Smooth muscle cell (in vitro differentiated cells): ENCODE measurements at regions not wholly inside any gene's neighbourhood (a gene's known extent, or its start where the extent isn't known, plus 50 kb on each side); places are given as distances from the start of the nearest gene placed in this dataset.
"Not testable (repeated sequence)": the region's sequence is repeated elsewhere in the genome, so short reads cannot be mapped to it uniquely, and the experiment has no call there.

ENCODE experiments used
- DNase-seq: peaks from one replicate; lab custom pipeline; 2025; ENCODE audit not compliant: unreplicated experiment; lab: John Stamatoyannopoulos, UW
- H2AFZ ChIP-seq: fragments of 200-600 bp; sonication (generic); 2 replicates; pipeline ENCODE4 v1.6.0; 2016; ENCODE audit warnings: antibody characterized with exemption, low read depth, mild to moderate bottlenecking
- H3F3A ChIP-seq: fragments of 200-600 bp; sonication (generic); 2 replicates; pipeline ENCODE4 v1.6.0; 2017; ENCODE audit warnings: antibody characterized with exemption, low read depth
- H3K27ac ChIP-seq: fragments of 200-600 bp; sonication (generic); 2 replicates; pipeline ENCODE4 v1.5.1; 2016; ENCODE audit warnings: low read depth, mild to moderate bottlenecking
- H3K27me3 ChIP-seq: fragments of 200-600 bp; sonication (generic); 2 replicates; pipeline ENCODE4 v1.6.1; 2016; ENCODE audit warnings: low read depth, mild to moderate bottlenecking
- H3K36me3 ChIP-seq: fragments of 200-600 bp; sonication (generic); 2 replicates; pipeline ENCODE4 v1.5.1; 2016; ENCODE audit warnings: low read depth
- H3K4me1 ChIP-seq: fragments of 200-600 bp; sonication (generic); 2 replicates; pipeline ENCODE4 v1.5.1; 2016; ENCODE audit warnings: low read depth
- H3K4me2 ChIP-seq: fragments of 200-600 bp; sonication (generic); 2 replicates; pipeline ENCODE4 v1.6.0; 2016; ENCODE audit warnings: mild to moderate bottlenecking
- H3K4me3 ChIP-seq: fragments of 200-600 bp; sonication (generic); 2 replicates; pipeline ENCODE4 v1.5.1; 2016; ENCODE audit warnings: mild to moderate bottlenecking
- H3K79me2 ChIP-seq: fragments of 200-600 bp; sonication (generic); 2 replicates; pipeline ENCODE4 v1.6.0; 2016; ENCODE audit warnings: low read depth, mild to moderate bottlenecking
- H3K9ac ChIP-seq: fragments of 200-600 bp; sonication (generic); 2 replicates; pipeline ENCODE4 v1.6.0; 2016; ENCODE audit warnings: low read depth
- H3K9me3 ChIP-seq: fragments of 200-600 bp; sonication (generic); replicated peaks from 2 replicates; pipeline ENCODE4 v1.5.1; 2016; ENCODE audit warnings: low read depth
- H4K20me1 ChIP-seq: fragments of 200-600 bp; sonication (generic); 2 replicates; pipeline ENCODE4 v1.6.0; 2016; ENCODE audit warnings: low read depth
- WGBS: methylation state at CpG from one replicate; pipeline ENCODE4 v1.1.7; 2016; ENCODE audit warnings: low lambda C conversion rate; 5-methylcytosine and 5-hydroxymethylcytosine counted together
- TF ChIP-seq, protein P1 (sequence below): fragments of 200-600 bp; sonication (generic); IDR thresholded peaks from 2 replicates; pipeline ENCODE4 v1.5.1; 2017; ENCODE audit warnings: borderline replicate concordance, mild to moderate bottlenecking, antibody characterized with exemption; ENCODE audit not compliant: insufficient read depth, poor library complexity, severe bottlenecking

DNA sequence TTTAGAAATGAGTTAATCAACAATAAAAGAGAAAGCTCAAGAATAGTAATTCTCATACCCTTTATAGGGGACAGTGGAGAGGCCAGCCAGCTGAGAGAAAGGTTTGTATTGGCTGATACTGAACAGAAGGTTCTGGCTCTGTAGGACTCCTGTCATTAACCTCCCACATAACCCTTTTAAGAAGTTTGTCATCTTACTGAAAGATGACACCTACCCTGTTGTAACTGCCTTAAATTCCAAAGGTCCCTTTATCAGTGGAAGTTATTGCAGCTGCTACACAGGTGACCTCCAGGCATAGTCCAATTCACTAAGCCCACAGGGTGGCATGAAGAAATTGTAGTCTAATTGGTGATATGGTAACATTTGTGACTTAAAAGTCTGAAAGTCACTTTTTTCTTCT lies 790.1 kb downstream of the TENT5A start:
- TF ChIP-seq, protein P1, sequence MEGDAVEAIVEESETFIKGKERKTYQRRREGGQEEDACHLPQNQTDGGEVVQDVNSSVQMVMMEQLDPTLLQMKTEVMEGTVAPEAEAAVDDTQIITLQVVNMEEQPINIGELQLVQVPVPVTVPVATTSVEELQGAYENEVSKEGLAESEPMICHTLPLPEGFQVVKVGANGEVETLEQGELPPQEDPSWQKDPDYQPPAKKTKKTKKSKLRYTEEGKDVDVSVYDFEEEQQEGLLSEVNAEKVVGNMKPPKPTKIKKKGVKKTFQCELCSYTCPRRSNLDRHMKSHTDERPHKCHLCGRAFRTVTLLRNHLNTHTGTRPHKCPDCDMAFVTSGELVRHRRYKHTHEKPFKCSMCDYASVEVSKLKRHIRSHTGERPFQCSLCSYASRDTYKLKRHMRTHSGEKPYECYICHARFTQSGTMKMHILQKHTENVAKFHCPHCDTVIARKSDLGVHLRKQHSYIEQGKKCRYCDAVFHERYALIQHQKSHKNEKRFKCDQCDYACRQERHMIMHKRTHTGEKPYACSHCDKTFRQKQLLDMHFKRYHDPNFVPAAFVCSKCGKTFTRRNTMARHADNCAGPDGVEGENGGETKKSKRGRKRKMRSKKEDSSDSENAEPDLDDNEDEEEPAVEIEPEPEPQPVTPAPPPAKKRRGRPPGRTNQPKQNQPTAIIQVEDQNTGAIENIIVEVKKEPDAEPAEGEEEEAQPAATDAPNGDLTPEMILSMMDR = no peak
- Histone ChIP-seq H3K27ac (no peak overlapping the region), H3K36me3 (no peaks in the 10 kb centered on the region), H3K79me2 (no peaks in the 10 kb centered on the region), H3K27me3 (no peaks in the 10 kb centered on the region), H3K9ac (no peak overlapping the region), H4K20me1 (no peaks in the 10 kb centered on the region), H3K9me3 (no peaks in the 10 kb centered on the region), H3K4me3 (no peak overlapping the region), H3K4me1 (peaks cover 8% of the 10 kb centered on the region), H2AFZ (no peak overlapping the region), H3K4me2 (no peak overlapping the region), H3F3A (no peaks in the 10 kb centered on the region)
- no peak for DNase-seq

DNA sequence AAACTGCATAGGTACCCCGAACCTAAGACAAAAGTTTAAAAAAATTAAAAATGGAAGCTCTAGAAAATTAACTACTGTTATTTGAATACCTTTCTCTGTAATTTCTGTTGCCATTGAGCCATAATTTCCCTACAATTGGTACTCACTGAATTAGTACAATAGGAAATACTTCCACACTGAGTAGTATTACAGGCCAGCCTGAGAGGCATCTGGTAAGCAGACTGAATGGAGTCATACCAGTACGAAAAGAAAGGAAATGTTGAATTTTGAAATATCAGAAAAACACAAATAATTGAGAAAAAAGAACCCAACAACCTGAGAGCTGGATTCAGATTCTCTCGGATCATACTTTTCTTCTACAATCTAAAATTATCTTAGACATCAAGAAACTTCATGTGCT lies 791.3 kb downstream of the TENT5A start:
- Histone ChIP-seq H2AFZ (no peak overlapping the region), H3K4me1 (peaks cover 5% of the 10 kb centered on the region), H3K79me2 (no peaks in the 10 kb centered on the region), H3K36me3 (no peaks in the 10 kb centered on the region), H3K4me2 (no peak overlapping the region), H3K9ac (no peak overlapping the region), H3F3A (no peaks in the 10 kb centered on the region), H4K20me1 (no peaks in the 10 kb centered on the region), H3K9me3 (no peaks in the 10 kb centered on the region), H3K27me3 (no peaks in the 10 kb centered on the region), H3K27ac (no peak overlapping the region), H3K4me3 (no peak overlapping the region)
- DNase-seq = no peak
- 87% methylated on average over 3 of the region's 3 CpGs for WGBS
- TF ChIP-seq, protein P1 = no peak

DNA sequence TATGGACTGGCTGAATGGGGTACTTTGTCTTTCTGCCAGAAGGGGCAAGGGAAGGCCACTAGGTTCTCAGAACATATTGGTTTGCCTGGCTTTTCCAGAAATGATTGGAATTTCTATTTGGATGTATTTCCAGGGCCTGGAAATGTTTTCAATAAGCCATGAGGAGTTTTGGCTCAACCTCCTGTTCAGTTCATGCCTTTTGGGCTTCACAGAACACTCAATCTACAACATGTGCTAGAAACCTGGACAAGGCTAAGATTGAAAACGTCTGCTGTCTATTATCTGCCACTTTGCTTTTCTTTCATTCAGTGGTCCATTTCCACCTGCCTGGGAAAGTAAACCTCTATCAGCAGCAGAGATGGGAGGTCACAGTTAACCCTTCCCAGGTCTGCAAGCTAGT lies 793.4 kb downstream of the TENT5A start:
- Histone ChIP-seq H3K4me3 (no peak overlapping the region), H3K27me3 (no peaks in the 10 kb centered on the region), H3K27ac (no peak overlapping the region), H4K20me1 (no peaks in the 10 kb centered on the region), H3K9me3 (no peaks in the 10 kb centered on the region), H3K4me2 (no peak overlapping the region), H3K9ac (no peak overlapping the region), H3F3A (no peaks in the 10 kb centered on the region), H3K4me1 (peaks cover 5% of the 10 kb centered on the region), H3K36me3 (no peaks in the 10 kb centered on the region), H3K79me2 (no peaks in the 10 kb centered on the region), H2AFZ (no peak overlapping the region)
- TF ChIP-seq, protein P1 = no peak
- no peak for DNase-seq
- WGBS = 80% methylated on average over 1 of the region's 1 CpG

DNA sequence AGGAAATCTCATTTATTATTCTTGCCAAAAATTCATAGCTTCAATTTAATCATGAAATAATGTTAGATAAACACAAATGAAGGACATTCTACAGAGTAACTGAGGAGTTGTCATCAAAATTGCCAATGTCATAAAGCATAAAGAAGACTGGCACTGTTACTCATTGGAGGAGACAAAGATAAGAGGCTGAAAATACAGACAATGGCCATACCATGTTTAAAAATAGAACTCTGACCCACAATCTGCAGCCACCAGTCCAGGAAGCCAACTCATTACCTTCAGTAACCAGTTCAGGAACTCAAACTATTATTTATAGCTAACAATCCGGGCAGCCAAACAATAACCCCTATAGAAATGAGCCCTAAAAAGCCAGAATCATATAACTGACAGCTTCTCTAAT lies 795.6 kb downstream of the TENT5A start:
- Histone ChIP-seq H3K4me1 (no peaks in the 10 kb centered on the region), H3K9ac (no peak overlapping the region), H3K79me2 (no peaks in the 10 kb centered on the region), H3K9me3 (no peaks in the 10 kb centered on the region), H3K4me2 (no peak overlapping the region), H3K27me3 (no peaks in the 10 kb centered on the region), H3K36me3 (no peaks in the 10 kb centered on the region), H2AFZ (no peak overlapping the region), H3K27ac (no peak overlapping the region), H3F3A (no peaks in the 10 kb centered on the region), H4K20me1 (no peaks in the 10 kb centered on the region), H3K4me3 (no peak overlapping the region)
- 76% methylated on average over 1 of the region's 1 CpG for WGBS
- no peak for DNase-seq
- TF ChIP-seq, protein P1 = no peak

DNA sequence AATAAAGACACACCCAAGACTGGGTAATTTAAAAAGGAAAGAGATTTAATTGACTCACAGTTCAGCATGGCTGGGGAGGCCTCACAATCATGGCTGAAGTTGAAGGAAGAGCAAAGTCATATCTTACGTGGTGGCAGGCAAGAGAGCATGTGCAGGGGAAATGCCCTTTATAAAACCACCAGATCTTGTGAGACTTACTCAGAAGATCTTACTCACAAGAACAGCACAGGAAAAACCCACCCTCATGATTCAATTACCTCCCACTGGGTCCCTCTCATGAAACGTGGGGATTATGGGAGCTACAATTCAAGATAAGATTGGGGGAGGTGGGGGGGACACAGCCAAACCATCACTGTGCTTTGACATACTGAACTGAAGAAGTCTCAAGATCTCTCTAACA lies 800.0 kb downstream of the TENT5A start:
- H3K4me1 ChIP-seq, H3K4me2 ChIP-seq, H3K9ac ChIP-seq, H3F3A ChIP-seq, H4K20me1 ChIP-seq, H3K79me2 ChIP-seq, H3K9me3 ChIP-seq, H3K27me3 ChIP-seq, H3K4me3 ChIP-seq, DNase-seq, H3K36me3 ChIP-seq: not testable (repeated sequence)
- peak overlapping the region; percentile 70 for H2AFZ ChIP-seq
- peak overlapping the region; percentile 43 for H3K27ac ChIP-seq
- 14% methylated on average over 2 of the region's 2 CpGs for WGBS
